ENCODE measurements at regions not wholly inside any gene's neighbourhood (a gene's known extent, or its start where the extent isn't known, plus 50 kb on each side); places are given as distances from the start of the nearest gene placed in this dataset.

- TF ChIP-seq POLR2A (IDR thresholded peaks at IDR 0.05) (no peak), CTCF (IDR thresholded peaks at IDR 0.05) (no peak)
- intact Hi-C loops (cut with DNase I; ENCODE audit: low total_unique reads): no loop called here
- H3K4me3 ChIP-seq (ENCODE audit: low read depth, poor library complexity, severe bottlenecking): no peak overlapping the region
- DNase-seq (ENCODE audit: low spot score in 2 of 2): no peak
- 92 to 94% methylated on average over 4 of the region's 4 CpGs for WGBS, 2 donors
These were observed 455.3 kb downstream of the DIPK2A start for GRCh38 chr3:144426967-144427366.

GRCh38 chr3:144429719-144430121 is 458.1 kb downstream of the DIPK2A start:
- H3K4me3 ChIP-seq (ENCODE audit: low read depth, poor library complexity, severe bottlenecking): no peak overlapping the region
- 34 to 40% methylated on average over 3 of the region's 3 CpGs for WGBS, 2 donors
- TF ChIP-seq POLR2A (IDR thresholded peaks at IDR 0.05): no peak
- TF ChIP-seq CTCF (IDR thresholded peaks at IDR 0.05): no peak
- intact Hi-C loops (cut with DNase I; ENCODE audit: low total_unique reads): loop anchor here (10.0 kb wide), 1 partner anchor 305 kb away; no protein-coding TSS in a partner anchor
- DNase-seq (ENCODE audit: low spot score in 2 of 2): no peak

- no peak for TF ChIP-seq CTCF (IDR thresholded peaks at IDR 0.05)
- TF ChIP-seq POLR2A (IDR thresholded peaks at IDR 0.05): no peak
- H3K4me3 ChIP-seq (ENCODE audit: low read depth, poor library complexity, severe bottlenecking): no peak overlapping the region
- intact Hi-C loops (cut with DNase I; ENCODE audit: low total_unique reads): loop anchor here (10.0 kb wide), 1 partner anchor 306 kb away; no protein-coding TSS in a partner anchor
- no peak for DNase-seq (ENCODE audit: low spot score in 2 of 2)
These were observed 459.5 kb downstream of the DIPK2A start for GRCh38 chr3:144431134-144431533.

- no peak overlapping the region for H3K4me3 ChIP-seq (ENCODE audit: low read depth, poor library complexity, severe bottlenecking)
- intact Hi-C loops (cut with DNase I; ENCODE audit: low total_unique reads): loop anchor here (10.0 kb wide), 1 partner anchor 308 kb away; no protein-coding TSS in a partner anchor
- 61 to 72% methylated on average over 1 of the region's 1 CpG for WGBS, 2 donors
- DNase-seq (ENCODE audit: low spot score in 2 of 2): no peak
- TF ChIP-seq POLR2A (IDR thresholded peaks at IDR 0.05): no peak
- no peak for TF ChIP-seq CTCF (IDR thresholded peaks at IDR 0.05)
These were observed 461.4 kb downstream of the DIPK2A start for GRCh38 chr3:144433006-144433405.

GRCh38 chr3:144437989-144438388 is 466.4 kb downstream of the DIPK2A start:
- H3K4me3 ChIP-seq (ENCODE audit: low read depth, poor library complexity, severe bottlenecking): no peak overlapping the region
- DNase-seq (ENCODE audit: low spot score in 2 of 2): no peak
- intact Hi-C loops (cut with DNase I; ENCODE audit: low total_unique reads): loop anchor here (10.0 kb wide), 1 partner anchor 313 kb away; no protein-coding TSS in a partner anchor
- 93% methylated on average over 3 of the region's 3 CpGs for WGBS, 2 donors
- TF ChIP-seq CTCF (IDR thresholded peaks at IDR 0.05): no peak
- no peak for TF ChIP-seq POLR2A (IDR thresholded peaks at IDR 0.05)

GRCh38 chr3:144444061-144444460 is 472.4 kb downstream of the DIPK2A start:
- TF ChIP-seq CTCF (IDR thresholded peaks at IDR 0.05) (no peak), POLR2A (IDR thresholded peaks at IDR 0.05) (no peak)
- WGBS, 2 donors: 58 to 83% methylated on average over 2 of the region's 2 CpGs

More at GRCh38 chr3:144444061-144444460, 472.4 kb downstream of the DIPK2A start:
- no peak for DNase-seq (ENCODE audit: low spot score in 2 of 2)
- H3K4me3 ChIP-seq (ENCODE audit: low read depth, poor library complexity, severe bottlenecking): no peak overlapping the region
- intact Hi-C loops (cut with DNase I; ENCODE audit: low total_unique reads): no loop called here

Data from lower leg skin (tissue), 4 donors.